ENCODE measurements at regions not wholly inside any gene's neighbourhood (a gene's known extent, or its start where the extent isn't known, plus 50 kb on each side); places are given as distances from the start of the nearest gene placed in this dataset.

- peak overlapping the region; percentile 7; the same call in 1 of the 2 replicates for H3K23ac ChIP-seq (ENCODE audit: low read depth, low read length)
- H3K14ac ChIP-seq (replicated peaks; ENCODE audit: low read depth, low read length), result peak overlapping the region; percentile 35
- H3K27ac ChIP-seq (ENCODE audit: insufficient read depth, low read length), result peak overlapping the region; percentile 60
- no peaks in the 10 kb centered on the region for H4K20me1 ChIP-seq (ENCODE audit: insufficient read depth, low read length)
- H3K18ac ChIP-seq (ENCODE audit: low read depth, low read length), result peak overlapping the region; percentile 99
- no peak overlapping the region for H3K4me3 ChIP-seq (ENCODE audit: insufficient read depth, low read depth, low read length)
- H3K9me3 ChIP-seq (ENCODE audit: control insufficient read depth, insufficient read depth, low read length), result peaks cover 9% of the 10 kb centered on the region; the same call in 1 of the 2 replicates
- H2AFZ ChIP-seq (replicated peaks; ENCODE audit: low read length, poor library complexity), result no peak overlapping the region
- peak overlapping the region; percentile 90 for H2BK5ac ChIP-seq (ENCODE audit: low read depth, low read length, poor library complexity, severe bottlenecking)
- no peak overlapping the region; the same call in 1 of the 2 replicates for H3K4me2 ChIP-seq (ENCODE audit: low read depth, low read length)
- ATAC-seq (ENCODE audit: low read depth) (peak; percentile 50; the same call in 1 of the 2 replicates), DNase-seq (peak; percentile 83)
- H3K4me1 ChIP-seq (ENCODE audit: control insufficient read depth, insufficient read depth, low read length), result peaks cover 10% of the 10 kb centered on the region; the same call in 1 of the 2 replicates
- peak overlapping the region; percentile 21; the same call in 1 of the 3 replicates for H2BK15ac ChIP-seq (ENCODE audit: low read depth, low read length)
- no peak overlapping the region for H2AK9ac ChIP-seq (replicated peaks; ENCODE audit: low read depth, low read length, poor library complexity)
- no TSS peak for BruUV-seq (replicated peaks)
- H2BK20ac ChIP-seq (ENCODE audit: low read depth, low read length), result peak overlapping the region; percentile 95; the same call in 1 of the 2 replicates
- 0 out of 2 replicates have a peak overlapping the region, but pooled peaks have one; percentile 7 for H3K56ac ChIP-seq (ENCODE audit: extremely low read depth, insufficient read depth, low read length)
- ChIA-PET POLR2A (ENCODE audit: unreplicated experiment) (no interaction called here), CTCF (interaction anchor here (0.6 to 0.7 kb wide), 2 partner anchors 25 to 27 kb away, joined by 3 to 4 read pairs; no protein-coding TSS in a partner anchor)
- H4K5ac ChIP-seq (ENCODE audit: low read depth, low read length), result peak overlapping the region; percentile 98; the same call in 1 of the 2 replicates
- H4K8ac ChIP-seq (ENCODE audit: low read depth in 2 of 2, low read length in 2 of 2), result peak overlapping the region; percentile 4 to 90; a peak in 3 of 4 replicates
- in situ Hi-C loops (cut with MboI; ENCODE audit: low sequenced_read_pairs) (no loop called here), intact Hi-C loops (cut with micrococcal nuclease) (no loop called here), dilution Hi-C loops (cut with HindIII; ENCODE audit: low sequenced_read_pairs, unreplicated experiment) (no loop called here)
- H3K4ac ChIP-seq (ENCODE audit: low read depth, low read length), result peak overlapping the region; percentile 58
- no CpG with 5 or more reads among the region's 1 CpG for WGBS, 2 experiments (ENCODE audit: extremely low coverage in 2 of 2, insufficient read length in 1 of 2)
- peak overlapping the region; percentile 92 for H2BK120ac ChIP-seq (ENCODE audit: low read depth, low read length)
- H3K9me1 ChIP-seq (ENCODE audit: insufficient read depth, low read length), result peaks cover 4% of the 10 kb centered on the region
- H3K9ac ChIP-seq (ENCODE audit: low read depth, low read length), result no peak overlapping the region
- peak overlapping the region; percentile 35; the same call in 1 of the 2 replicates for H4K91ac ChIP-seq (ENCODE audit: insufficient read depth, low read depth, low read length)
- H3K36me3 ChIP-seq (ENCODE audit: control insufficient read depth, insufficient read depth, low read length), result no peaks in the 10 kb centered on the region
- peak overlapping the region; percentile 76 for H2AK5ac ChIP-seq (ENCODE audit: low read depth, low read length)
- no peaks in the 10 kb centered on the region for H3K79me1 ChIP-seq (ENCODE audit: low read depth in 1 of 2, low read length in 2 of 2)
- TF ChIP-seq POLR2A (IDR thresholded peaks at IDR 0.05; ENCODE audit: low read depth, low read length), result no peak
- TF ChIP-seq, protein P1, sequence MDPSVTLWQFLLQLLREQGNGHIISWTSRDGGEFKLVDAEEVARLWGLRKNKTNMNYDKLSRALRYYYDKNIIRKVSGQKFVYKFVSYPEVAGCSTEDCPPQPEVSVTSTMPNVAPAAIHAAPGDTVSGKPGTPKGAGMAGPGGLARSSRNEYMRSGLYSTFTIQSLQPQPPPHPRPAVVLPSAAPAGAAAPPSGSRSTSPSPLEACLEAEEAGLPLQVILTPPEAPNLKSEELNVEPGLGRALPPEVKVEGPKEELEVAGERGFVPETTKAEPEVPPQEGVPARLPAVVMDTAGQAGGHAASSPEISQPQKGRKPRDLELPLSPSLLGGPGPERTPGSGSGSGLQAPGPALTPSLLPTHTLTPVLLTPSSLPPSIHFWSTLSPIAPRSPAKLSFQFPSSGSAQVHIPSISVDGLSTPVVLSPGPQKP (IDR thresholded peaks at IDR 0.05; ENCODE audit: borderline replicate concordance, low read depth, low read length), result no peak
- no peak for TF ChIP-seq FOS (IDR thresholded peaks at IDR 0.05; ENCODE audit: low read depth, low read length)
- TF ChIP-seq CEBPB (IDR thresholded peaks at IDR 0.05; ENCODE audit: low read depth, low read length), result no peak
- no peak for TF ChIP-seq SMC3 (IDR thresholded peaks at IDR 0.05; ENCODE audit: low read depth, low read length)
- no peak for TF ChIP-seq RFX5 (IDR thresholded peaks at IDR 0.05; ENCODE audit: low read depth, low read length)
- no peak for TF ChIP-seq USF2 (IDR thresholded peaks at IDR 0.05; ENCODE audit: low read depth, low read length)
- no peak for TF ChIP-seq RAD21 (IDR thresholded peaks at IDR 0.05; ENCODE audit: low read length)
- no peak for TF ChIP-seq MAFK (IDR thresholded peaks at IDR 0.05; ENCODE audit: low read depth, low read length)
- no peak for TF ChIP-seq MXI1 (IDR thresholded peaks at IDR 0.05; ENCODE audit: borderline replicate concordance, low read depth, low read length)
- no peak for TF ChIP-seq CHD1 (IDR thresholded peaks at IDR 0.05; ENCODE audit: low read depth, low read length)
- no peak for TF ChIP-seq RCOR1 (IDR thresholded peaks at IDR 0.05; ENCODE audit: insufficient replicate concordance, low read length)
- no peak for TF ChIP-seq NFE2L2 (IDR thresholded peaks at IDR 0.05; ENCODE audit: low read depth, low read length)
- TF ChIP-seq BHLHE40 (IDR thresholded peaks at IDR 0.05; ENCODE audit: low read depth, low read length), result no peak
- H3K27me3 ChIP-seq (ENCODE audit: control insufficient read depth, insufficient read depth, low read length), result no peaks in the 10 kb centered on the region
These were observed 179.0 kb downstream of the BCAS1 start for GRCh38 chr20:53891306-53891894.

Measured in IMR-90 (cell line).